Spleen (tissue), 7 donors: ENCODE measurements at regions not wholly inside any gene's neighbourhood (a gene's known extent, or its start where the extent isn't known, plus 50 kb on each side); places are given as distances from the start of the nearest gene placed in this dataset.

Experiments
- POLR2A ChIP-seq, 3 donors: fragments of 450-650 bp; IDR thresholded peaks; one replicate each; pipeline ENCODE4 v1.5.1; 2017; ENCODE audit warnings: antibody characterized with exemption in 3 of 3, mild to moderate bottlenecking in 1 of 3
- TF ChIP-seq, protein P1 (sequence below), 11 experiments: fragments of 200-600 bp in 7 of 11; fragments of 450-650 bp in 4 of 11; sonication (generic) in 4 of 11; IDR thresholded peaks in 8 of 11; conservative IDR thresholded peaks in 3 of 11; 1 replicate in 7 of 11; 2 replicates in 4 of 11; pipeline versions ENCODE4 v1.4.0 to v1.8.0; 2016 to 2021; ENCODE audit warnings: antibody characterized with exemption in 11 of 11, inconsistent platforms in 4 of 11, mild to moderate bottlenecking in 1 of 11
- donor health status: DM: no; HTN: no; CAD: no; lungs with moderate emphysema.
- donor health status: DM: no; HTN: no; CAD: no.
- donor health status: DM: no; HTN: no; CAD: no.

DNA sequence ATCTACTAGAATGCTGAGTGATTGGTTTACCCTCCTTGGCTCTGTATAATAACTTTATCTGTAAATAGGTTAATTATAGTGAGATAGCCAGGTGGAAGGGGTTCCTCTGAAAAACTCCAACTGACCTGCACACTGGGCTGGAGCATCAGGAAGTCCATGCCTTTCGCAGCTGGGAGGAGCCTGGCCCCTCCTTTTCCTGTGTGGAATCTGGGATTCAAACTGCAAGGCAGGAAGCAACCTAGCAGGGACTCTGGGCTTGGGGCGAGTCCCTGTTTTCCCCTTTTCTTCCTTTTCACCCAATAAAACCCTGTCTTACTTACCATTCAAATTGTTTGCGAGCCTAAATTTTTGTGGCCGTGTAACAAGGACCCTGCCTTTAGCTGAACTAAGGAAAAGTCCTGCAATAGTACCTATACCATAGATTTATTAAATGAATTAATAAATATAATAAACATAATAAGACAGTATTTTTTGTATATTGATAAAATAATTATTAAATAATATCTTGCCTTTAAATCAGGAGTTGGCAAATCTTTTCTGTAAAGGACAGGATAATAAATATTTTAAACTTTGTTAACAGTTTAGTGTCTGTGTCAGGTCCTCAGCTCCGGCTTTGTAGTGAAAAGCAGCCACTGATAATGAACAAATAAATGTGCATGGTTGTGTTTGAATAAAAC is 406.2 kb upstream of the MMS22L start:
- TF ChIP-seq, protein P1, sequence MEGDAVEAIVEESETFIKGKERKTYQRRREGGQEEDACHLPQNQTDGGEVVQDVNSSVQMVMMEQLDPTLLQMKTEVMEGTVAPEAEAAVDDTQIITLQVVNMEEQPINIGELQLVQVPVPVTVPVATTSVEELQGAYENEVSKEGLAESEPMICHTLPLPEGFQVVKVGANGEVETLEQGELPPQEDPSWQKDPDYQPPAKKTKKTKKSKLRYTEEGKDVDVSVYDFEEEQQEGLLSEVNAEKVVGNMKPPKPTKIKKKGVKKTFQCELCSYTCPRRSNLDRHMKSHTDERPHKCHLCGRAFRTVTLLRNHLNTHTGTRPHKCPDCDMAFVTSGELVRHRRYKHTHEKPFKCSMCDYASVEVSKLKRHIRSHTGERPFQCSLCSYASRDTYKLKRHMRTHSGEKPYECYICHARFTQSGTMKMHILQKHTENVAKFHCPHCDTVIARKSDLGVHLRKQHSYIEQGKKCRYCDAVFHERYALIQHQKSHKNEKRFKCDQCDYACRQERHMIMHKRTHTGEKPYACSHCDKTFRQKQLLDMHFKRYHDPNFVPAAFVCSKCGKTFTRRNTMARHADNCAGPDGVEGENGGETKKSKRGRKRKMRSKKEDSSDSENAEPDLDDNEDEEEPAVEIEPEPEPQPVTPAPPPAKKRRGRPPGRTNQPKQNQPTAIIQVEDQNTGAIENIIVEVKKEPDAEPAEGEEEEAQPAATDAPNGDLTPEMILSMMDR (IDR thresholded peaks at IDR 0.05 in 8 of 11, conservative IDR thresholded peaks at IDR 0.05 in 3 of 11) = no peak
- TF ChIP-seq POLR2A (IDR thresholded peaks at IDR 0.05) = no peak
